EL (cell line): ENCODE measurements at regions not wholly inside any gene's neighbourhood (a gene's known extent, or its start where the extent isn't known, plus 50 kb on each side); places are given as distances from the start of the nearest gene placed in this dataset.
A peak's percentile ranks its signal among the peaks of the same experiment; 100 is the strongest.

Source experiments
- DNase-seq: peaks from one replicate; pipeline ENCODE4 v3.0.0-alpha.2; 2016

DNA sequence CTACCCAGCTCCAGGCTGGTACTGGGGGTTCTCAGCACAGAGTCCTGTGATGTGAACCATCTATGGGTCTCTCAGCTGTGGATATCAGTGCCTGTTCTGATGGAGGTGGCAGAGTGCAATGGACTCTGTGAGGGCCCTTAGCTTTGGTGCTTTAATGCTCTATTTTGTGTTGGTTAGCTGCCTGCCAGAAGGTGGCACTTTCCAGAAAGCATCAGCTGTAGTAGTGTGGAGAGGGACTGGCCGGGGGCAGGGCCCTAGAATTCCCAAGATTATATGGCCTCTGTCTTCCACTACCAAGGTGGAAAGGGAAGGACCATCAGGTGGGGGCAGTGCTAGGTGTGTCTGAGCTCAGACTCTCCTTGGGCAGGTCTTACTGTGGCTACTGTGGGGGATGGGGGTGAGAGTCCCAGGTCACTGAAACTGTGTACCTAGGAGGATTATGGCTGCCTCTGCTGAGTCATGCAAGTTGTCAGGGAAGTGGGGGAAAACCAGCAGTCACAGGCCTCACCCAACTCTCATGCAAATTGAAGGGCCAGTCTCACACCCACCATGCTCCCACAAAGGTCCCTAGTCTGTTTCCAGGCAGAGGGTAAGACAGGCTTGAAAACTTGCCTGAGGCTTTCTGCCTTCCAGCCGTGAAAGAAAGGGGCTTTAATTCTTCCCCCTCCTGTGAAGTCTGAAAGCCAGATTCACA is 878.1 kb downstream of the C12orf50 start:
- no peak for DNase-seq

DNA sequence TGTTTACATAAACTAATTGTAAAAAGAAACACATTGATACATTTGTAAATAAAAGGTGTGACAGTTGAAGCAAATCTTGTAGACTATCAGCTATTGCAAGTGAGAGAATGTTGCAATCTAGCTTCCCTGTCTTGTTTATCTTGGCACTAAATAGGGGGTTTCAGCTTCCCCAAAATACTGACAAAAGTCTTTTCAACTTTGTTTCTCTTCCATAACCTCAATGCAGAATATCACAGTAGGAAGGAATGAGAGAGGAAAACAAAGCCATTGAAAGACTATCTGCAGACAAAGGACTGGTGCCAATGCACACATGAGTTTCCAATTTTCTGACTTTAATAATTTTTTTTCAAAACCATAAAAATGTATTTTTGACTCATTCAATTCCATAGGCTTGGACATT is 886.2 kb upstream of the MGAT4C start:
- no peak for DNase-seq

DNA sequence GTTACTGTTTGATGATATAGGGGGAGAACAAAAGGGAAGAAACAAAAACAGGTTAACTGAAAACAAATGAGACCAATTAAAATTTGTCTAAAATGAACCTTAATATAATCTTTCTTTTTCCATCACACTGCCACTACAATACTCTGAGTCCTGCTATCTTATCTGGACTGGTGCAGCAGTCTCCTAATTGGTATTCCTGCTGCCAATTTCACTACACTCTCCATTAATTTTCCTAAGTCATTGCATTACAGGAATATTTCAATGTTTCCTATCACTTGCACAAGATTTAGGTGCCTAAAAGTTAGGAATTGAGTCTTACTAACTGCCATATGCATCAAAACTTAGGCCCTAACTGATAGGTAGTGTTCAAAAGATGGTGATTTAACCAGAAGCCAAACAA is 884.9 kb upstream of the MGAT4C start:
- no peak for DNase-seq

DNA sequence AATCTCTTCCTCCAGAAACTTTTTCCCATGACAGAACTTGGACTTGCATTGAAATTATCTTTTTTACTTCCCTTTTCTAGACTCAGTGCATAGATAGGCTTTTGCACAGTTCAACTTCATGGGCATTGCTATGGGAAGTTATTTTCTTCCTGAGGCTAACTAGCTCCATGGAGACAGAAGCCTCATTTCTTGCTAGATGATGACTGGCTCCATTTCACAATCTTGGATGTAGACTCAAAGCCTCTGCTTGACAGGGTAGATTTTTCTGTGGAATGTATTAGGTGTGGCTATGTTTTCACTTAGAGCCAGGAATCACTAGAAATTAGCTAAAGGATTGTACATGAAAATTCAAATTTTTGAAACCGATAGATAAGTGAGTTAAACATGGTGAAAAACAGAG is 884.1 kb upstream of the MGAT4C start:
- no peak for DNase-seq

DNA sequence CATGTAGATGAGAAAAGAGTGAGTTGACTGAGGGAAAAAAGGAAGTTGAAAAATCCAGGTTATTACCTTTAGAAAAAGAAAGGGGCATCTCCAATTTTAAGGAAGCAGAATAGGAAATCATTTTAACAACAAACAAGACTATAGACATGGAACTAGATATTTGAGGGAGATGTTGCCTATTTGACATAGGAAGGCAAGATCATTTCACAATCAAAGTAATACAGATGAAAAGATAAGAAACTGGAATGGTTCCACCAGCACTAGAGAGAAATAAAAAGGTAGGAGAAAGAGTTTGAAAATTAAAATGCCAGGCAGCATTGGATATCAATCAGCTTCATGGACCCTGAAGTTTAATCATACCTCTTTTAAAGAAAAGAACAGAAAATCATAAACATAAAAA is 881.0 kb upstream of the MGAT4C start:
- no peak for DNase-seq

DNA sequence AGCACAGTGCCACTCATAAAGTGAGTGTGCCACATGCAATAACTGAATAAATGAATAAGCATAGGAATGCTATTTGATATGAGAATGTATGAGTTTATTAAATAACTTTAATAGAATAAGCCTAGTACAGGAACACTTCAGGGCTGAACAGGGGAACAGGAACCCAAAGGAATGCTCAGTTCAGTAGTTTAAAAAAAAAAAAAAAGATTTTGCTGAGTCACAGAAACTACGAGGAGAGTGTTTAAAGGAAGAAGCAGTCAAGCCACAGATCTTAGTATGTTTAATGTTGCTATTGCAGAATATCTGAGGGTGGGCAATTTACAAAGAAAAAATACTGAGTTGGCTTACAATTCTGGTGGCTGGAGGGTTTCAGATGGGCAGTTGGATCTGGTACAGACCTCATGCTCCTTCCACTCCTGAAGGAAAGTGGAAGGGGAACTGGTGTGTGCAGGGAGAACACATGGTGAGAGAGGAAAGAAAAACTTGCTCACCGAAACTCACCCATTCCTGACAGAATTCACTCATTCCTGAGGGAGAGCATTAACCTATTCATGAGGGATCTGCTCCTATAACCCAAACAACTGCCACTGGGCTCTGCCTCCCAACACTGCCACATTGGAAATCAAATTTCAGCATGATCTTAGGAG is 880.3 kb upstream of the MGAT4C start:
- DNase-seq, result no peak

DNA sequence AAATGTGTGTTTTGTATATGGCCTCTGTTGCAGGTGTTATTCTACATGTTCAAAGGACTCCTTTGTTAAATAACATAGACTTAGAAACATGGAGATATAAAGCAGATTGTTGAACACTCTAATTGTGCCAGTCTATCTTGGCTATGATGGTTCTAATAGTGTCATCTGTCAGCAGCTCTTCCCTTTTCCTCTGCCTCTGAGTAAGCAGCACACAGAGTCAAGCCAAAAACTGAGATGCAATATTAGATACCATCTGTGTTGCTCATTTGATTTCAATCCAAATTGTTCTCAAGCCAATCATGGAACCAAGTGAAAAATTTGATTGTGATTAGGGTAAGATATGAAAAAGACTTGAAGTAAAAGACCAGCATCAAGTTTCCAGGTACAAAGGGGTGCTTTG is 871.1 kb upstream of the MGAT4C start:
- no peak for DNase-seq

DNA sequence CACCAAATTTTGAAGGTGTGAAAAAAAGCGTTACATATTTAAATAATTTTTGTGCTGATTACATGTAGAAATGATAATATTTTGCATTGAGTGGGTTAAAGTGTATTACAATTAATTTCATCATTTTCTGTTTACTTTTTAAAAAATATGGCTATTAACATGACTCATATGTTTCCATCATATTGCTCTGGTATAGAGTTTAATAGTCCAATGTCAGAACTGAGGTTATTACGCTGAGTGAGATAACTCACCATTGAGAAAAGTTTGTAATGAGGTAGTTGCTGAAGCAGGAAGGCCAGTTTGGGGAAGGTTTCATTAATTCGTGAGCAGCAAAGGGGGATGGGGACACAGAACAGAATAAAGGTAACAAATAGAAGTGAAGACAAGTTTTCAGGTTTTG is 865.7 kb upstream of the MGAT4C start:
- no peak for DNase-seq

DNA sequence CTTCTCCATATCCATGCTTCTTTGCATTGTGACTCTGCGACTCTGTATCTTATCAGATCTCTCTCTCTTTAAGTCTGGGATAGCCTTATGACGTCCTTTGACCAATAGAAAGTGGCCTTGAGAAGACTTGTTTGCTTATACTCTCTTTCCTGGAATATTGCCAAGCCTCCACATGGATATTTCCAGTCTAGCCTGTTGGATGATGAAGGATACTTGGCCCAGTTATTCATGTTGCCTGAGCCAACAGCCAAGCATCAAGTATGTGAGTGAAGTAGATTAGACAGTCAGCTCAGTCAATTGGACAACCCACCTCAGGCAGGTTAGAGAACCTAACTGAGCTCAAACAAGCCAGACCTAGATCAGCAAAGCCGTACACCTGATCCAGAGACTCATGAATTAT is 864.2 kb upstream of the MGAT4C start:
- no peak for DNase-seq

DNA sequence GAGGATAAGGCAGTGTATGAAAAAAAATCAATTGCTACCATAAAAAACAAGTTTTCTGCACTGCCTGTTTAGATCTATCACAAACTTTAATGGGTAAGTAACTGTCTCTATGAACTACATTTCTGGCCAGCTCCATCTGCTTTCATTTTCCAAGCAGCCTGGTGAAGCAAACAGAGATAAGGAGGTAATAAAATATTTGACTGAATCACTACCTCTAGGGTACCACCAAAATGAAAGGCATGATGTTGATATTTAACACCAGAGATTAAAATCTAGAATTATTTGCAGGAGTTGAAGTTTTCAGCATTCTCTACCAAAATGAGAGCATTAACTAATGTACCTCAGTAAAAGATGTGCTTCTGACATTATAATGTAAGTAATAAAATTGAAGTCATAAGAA is 863.5 kb upstream of the MGAT4C start:
- DNase-seq, result no peak

DNA sequence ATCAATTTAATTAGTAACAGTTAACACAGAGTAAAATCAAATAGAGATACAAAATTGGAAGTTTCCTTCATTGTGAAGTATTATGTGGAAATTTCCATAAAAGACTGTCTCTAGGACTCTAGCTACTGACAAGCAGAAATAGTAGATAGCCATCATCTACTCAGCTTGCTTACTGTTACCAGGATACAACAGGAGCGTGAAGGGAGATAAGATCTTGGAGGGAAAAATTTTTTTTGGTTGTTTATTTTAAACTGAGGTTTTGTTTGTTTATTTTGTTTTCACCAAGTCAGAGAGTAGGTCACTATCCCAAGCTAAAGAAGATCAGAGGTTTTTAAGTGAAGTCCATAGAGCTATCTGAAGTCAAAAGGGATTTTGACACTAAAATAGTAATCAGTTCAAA is 861.3 kb upstream of the MGAT4C start:
- no peak for DNase-seq

DNA sequence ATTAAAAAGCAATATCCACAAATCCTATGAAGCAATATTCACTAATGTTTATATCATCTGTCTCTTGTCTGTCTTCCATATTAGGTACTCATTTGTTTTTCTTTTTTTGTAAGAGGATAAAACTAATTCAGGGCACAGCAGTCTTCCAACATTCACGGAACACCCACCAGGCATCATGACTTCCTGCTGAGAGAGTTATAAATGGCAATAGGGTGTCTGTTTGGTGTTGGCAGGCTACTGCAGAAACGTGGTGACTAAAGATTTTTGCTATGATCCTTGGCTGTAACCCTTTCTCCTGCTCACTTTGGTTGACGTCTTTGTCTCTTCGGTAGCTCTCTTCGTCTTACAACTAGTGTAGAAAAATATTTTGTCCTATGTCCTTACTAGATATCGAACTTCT is 860.6 kb upstream of the MGAT4C start:
- DNase-seq, result no peak

DNA sequence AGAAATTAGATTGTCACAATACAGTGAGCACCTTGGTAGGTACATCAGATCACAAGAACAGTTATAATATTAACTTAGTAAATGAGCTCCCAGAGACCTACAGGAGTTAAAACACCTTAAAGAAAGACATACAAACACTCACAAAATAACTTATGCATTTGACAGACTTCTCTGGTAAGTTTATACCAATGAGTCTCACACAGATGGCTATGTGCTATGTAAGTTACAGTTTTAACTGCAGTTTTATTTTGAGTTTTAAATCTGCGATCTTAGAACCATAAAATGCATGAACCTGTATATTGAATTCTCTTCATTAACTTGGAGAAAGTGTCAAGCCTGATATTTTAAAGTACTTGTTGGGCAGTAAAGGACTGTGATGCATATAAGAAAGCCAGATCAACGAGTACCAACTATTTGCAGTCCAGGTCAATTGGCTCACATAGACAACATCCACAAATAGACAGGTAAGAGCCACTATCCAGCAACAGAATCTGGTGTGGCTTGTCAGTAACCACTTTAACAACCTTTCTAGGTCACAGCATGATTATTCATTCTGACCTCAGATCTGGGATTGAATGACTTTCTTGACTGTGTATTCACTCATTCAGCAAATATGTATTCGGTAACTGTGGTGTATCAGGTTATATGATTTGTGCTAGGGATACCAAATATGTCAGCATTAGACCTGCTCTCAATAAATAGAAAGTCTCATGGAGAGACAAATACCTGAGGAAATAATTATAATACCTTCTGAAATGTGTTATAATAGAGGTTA is 856.6 kb upstream of the MGAT4C start:
- no peak for DNase-seq

DNA sequence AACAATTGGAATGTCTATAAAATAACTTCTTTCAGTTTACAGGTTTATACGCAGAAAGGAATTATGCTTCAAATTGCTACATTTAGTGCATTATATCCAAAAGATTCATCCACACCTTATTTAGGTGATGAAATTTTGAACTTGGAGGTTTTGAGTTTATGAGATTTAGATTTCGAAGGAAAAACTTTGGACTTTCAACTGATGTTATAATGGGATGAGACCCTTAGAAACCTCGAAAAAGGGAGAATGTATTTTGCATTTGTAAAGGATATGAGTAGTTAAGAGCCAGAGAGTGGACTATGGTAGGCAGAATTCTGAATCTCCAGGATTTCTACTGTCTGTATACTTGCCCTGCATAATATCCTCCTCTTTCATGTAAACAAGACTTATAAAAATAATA is 851.6 kb upstream of the MGAT4C start:
- DNase-seq, result no peak

DNA sequence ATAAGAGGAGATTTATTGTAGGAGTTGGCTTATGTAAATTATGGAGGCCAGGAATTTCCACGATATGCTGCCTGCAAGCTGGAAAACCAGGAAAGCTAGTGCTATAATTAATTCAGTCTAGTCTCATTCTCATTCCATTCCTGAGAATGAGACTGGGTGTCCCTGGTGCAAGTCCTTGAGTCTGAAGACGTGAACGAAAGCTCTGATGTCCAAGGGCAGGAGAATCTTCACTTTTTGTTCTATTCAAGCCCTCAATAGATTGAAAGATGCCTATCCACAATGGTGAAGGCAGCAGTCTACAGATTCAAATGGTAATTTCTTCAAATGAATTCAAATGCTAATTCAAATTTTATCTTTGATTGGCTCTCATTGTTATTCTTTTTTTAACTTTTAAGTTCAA is 851.1 kb upstream of the MGAT4C start:
- DNase-seq, result no peak

DNA sequence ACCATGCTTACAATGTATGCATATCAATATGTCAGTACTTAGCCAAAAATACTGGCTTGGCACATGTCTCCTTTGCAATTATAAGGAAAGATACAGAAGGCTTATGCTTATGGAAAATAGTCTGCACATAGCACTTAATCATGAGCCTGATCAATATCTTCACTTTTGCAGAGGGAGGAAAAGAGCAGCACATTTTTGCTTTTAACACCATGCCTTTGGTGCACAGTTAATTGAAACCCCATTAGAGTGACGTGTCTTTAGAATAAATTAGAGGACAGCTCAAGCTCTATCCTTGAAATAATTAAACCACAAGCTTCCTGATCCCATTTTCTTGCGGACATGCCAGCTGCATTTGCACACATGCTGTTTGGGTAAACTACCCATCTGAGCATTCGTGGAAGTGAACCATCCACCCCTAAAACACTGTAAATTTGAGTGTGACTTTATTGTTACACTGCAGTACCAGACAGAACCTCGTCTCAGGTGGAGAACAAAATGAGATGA is 839.9 kb upstream of the MGAT4C start:
- no peak for DNase-seq

DNA sequence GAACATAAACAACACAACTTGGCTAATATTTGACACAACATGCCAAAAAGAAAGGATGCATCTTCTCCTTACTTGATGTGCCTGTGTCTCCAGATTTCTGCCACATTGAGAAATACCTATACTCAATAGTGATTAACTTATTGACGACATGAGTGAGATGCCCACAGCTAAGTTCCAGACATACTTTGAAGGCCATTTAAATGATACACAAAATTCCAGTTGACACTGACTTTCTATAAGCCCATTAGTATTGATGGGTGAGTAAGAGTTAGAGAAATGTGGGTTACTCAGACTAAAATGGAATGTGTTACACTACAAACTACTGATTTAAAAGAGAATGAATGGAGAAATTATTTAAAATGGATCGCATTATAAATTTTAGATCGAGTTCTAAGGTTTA is 838.2 kb upstream of the MGAT4C start:
- no peak for DNase-seq

DNA sequence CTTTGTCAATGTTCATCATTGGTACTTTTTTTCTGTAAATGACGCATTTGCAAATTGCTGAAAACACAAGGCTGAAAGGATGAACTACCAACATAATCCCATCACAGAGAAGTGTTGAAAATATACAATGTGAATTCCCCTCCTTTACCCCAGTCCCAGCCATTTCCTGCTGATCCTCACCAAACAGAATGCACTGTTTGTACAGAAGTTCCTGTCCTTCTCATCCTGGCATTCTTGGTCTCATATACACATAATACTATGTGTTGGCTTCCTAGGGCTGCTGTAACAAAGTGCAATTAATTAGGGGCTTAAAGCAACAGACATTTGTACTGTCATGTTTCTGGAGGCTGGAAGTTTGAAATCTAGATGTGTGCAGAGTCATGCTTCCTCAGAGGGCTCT is 836.2 kb upstream of the MGAT4C start:
- DNase-seq, result no peak

DNA sequence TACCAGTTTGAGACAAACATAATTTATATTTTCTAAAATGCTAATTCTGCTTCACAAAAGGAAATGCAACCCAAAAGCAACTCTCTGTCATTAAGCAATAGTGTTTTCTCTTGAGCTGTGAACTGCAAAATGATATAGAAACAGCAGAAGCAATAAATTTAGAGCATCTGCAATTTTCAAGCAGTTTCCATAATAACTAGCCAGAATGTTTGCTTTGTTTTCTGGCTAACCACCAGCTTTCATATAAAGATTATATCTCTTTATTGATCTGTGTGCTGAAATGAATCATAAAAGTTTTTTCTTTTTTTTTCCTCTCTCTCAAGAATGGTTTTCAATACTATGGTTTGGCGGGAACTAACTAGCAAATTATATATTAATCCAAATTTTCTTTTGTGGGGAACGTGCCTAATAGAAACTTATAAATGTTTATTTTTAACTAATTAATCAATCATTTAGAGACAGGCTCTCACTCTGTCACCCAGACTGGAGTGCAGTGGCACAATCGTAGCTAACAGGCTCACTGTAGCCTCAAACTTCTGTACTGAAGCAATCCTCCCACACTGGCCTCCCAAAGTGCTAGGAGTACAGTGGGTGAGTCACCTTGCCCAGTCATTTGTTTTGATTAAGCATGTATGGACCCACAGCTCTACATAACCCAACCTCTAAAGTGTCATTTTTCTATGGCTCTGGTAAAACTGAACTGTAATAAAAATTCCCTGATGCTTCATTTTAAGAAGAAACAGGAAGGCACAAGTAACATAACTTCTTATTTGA is 830.1 kb upstream of the MGAT4C start:
- peak; percentile 6 for DNase-seq

DNA sequence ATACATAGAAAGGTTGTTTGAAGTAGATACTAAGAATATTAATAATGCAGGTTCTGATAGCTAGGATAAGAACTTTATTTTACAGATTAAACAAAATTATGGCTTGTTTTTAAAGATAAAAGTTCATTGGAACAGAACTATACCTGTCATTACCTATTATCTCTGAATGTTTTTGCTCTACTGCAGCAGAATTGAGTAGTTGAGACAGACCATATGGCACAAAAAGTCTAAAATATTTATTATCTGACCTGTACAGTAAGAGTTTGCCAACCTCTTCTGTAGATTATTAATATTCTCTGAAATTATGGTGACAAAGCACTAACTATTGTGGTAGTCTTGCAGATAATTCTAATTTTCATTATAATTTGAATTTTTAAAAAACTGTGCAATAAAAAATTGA is 829.1 kb upstream of the MGAT4C start:
- no peak for DNase-seq

DNA sequence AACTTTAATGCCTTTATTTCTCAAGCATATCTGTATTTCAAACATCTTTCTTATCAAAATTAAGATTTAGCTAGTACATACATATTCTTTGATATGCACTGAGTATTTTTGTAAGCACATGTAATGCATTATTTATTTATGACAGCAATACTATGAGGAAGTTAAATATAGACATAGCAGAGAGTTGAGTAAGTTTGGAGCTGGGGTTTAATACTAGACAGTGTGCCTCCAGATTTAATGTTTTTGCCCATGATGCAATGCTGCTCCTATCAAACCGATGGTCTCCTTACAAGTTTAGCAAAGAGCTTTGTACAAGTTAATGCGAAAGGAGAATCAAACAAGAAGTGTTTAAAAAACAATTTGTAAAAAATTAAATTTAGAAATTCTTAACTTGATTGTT is 826.6 kb upstream of the MGAT4C start:
- DNase-seq, result no peak

DNA sequence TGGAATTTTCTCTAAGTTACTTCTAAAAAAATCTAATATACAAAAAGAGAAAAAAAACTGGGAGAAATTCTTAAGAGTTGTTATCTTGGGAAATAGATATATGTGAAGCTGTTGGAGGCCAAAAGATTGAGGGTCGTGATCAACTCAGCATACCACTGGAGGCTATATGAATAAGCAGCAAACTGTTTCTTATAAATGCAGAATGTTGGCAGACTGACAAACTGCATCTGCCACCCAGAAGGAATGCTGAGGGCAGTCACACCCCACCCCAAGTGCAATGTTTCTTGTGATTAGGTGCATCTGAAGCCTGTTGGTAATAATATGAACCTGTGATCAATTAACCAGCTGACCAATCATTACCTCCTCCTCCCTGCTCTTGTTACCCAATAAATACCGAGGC is 818.6 kb upstream of the MGAT4C start:
- peak; percentile 24 for DNase-seq

DNA sequence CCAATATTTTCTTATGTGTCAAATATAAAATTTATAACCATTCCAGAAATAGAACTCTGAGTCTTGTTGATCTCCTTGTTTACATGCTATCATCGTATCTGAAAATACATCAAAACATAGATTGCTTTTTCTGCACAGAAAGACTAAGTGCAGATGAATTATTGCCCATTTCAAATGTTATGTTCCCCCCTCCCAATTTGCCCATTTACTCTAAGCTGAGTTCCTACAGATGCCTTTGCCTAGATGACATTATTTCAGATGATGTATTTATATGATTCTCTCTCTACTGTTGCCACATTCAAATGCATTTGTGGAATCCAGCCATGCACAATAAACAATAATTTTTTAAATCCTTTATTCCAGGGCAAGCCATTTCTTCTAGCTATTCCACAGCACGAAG is 810.1 kb upstream of the MGAT4C start:
- DNase-seq, result no peak
